Stomach (tissue), 4 donors: ENCODE measurements at regions not wholly inside any gene's neighbourhood (a gene's known extent, or its start where the extent isn't known, plus 50 kb on each side); places are given as distances from the start of the nearest gene placed in this dataset.

ENCODE experiments used
- POLR2A ChIP-seq, 4 donors: fragments of 450-650 bp; IDR thresholded peaks; one replicate each; pipeline ENCODE4 v1.6.1; 2016; ENCODE audit warnings: antibody characterized with exemption in 4 of 4, control low read depth in 2 of 4, mild to moderate bottlenecking in 1 of 4, moderate library complexity in 1 of 4
- POLR2AphosphoS5 ChIP-seq, 3 donors: sonication (generic); formaldehyde crosslinking; IDR thresholded peaks; one replicate each; pipeline ENCODE4 v1.6.1; 2016; ENCODE audit warnings: antibody characterized with exemption in 3 of 3
- TF ChIP-seq, protein P1 (sequence below), 7 experiments: fragments of 450-650 bp in 4 of 7; fragments of 200-600 bp in 3 of 7; sonication (generic) in 3 of 7; IDR thresholded peaks; one replicate each; pipeline ENCODE4 v1.5.1; 2016 to 2019; ENCODE audit warnings: antibody characterized with exemption in 7 of 7, control low read depth in 2 of 7, mild to moderate bottlenecking in 1 of 7

DNA sequence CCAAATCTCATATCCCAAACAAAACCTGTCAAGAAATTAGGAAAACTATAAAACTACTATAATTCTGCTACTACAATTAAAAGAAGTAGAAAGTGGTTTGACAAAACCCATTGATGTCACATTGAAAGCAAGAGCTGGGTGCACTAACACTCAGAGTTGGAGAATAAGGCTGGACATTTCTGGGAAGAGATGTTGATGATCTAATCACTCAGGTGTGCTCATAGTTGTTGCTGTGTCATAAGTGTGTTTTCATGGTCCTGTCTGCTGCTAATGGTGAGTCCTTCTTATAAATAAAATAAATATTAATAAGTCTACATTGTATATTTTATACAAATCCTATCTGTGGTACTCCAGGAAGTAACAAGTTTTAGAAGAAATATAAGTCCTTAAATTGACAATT is 168.2 kb upstream of the LRP1B start:
- no peak for TF ChIP-seq POLR2A (IDR thresholded peaks at IDR 0.05)
- no peak for TF ChIP-seq POLR2AphosphoS5 (IDR thresholded peaks at IDR 0.05)
- TF ChIP-seq, protein P1, sequence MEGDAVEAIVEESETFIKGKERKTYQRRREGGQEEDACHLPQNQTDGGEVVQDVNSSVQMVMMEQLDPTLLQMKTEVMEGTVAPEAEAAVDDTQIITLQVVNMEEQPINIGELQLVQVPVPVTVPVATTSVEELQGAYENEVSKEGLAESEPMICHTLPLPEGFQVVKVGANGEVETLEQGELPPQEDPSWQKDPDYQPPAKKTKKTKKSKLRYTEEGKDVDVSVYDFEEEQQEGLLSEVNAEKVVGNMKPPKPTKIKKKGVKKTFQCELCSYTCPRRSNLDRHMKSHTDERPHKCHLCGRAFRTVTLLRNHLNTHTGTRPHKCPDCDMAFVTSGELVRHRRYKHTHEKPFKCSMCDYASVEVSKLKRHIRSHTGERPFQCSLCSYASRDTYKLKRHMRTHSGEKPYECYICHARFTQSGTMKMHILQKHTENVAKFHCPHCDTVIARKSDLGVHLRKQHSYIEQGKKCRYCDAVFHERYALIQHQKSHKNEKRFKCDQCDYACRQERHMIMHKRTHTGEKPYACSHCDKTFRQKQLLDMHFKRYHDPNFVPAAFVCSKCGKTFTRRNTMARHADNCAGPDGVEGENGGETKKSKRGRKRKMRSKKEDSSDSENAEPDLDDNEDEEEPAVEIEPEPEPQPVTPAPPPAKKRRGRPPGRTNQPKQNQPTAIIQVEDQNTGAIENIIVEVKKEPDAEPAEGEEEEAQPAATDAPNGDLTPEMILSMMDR (IDR thresholded peaks at IDR 0.05): no peak
